HCT116 (cell line): ENCODE measurements at regions not wholly inside any gene's neighbourhood (a gene's known extent, or its start where the extent isn't known, plus 50 kb on each side); places are given as distances from the start of the nearest gene placed in this dataset.

Experiments
- ATAC-seq: fragments of 200-7000 bp; cut with Tn5 transposase; 2 replicates; pipeline ENCODE4 v1.9.1; 2020; ENCODE audit warnings: mild to moderate bottlenecking, moderate library complexity
- BruUV-seq: library from RNA; stranded (reverse); fragments of 400-500 nt; replicated peaks from 2 replicates; lab custom pipeline; 2021; lab: Mats Ljungman, UMichigan
- CTCF ChIA-PET: fragments of 300-600 bp; sonication (Branson Sonifier 250); formaldehyde crosslinking; loops from one replicate; lab custom pipeline; 2021; ENCODE audit warnings: antibody characterized with exemption; lab: Charles Lee
- POLR2A ChIA-PET: fragments of 300-600, 350-600 bp; sonication (Branson Sonifier 250); formaldehyde crosslinking; loops from one replicate; lab custom pipeline; 2021; ENCODE audit warnings: antibody characterized with exemption; lab: Charles Lee
- RAD21 ChIA-PET, 2 experiments: fragments of 300-600 bp; sonication (Branson Sonifier 250); formaldehyde crosslinking; loops; one replicate each; lab custom pipeline; 2023; ENCODE audit warnings: low total read pairs in 2 of 2; ENCODE audit not compliant: uncharacterized antibody in 2 of 2, unreplicated experiment in 2 of 2, low non-redundant PET in 1 of 2; lab: Charles Lee
- DNase-seq: peaks from one replicate; pipeline ENCODE4 v3.0.0-alpha.2; 2010; ENCODE audit warnings: low read depth, low spot score
- H2AFZ ChIP-seq: fragments of 200-600 bp; shearing (Covaris generic), sonication (generic); 2 replicates; pipeline ENCODE4 v1.6.1; 2017; ENCODE audit warnings: low read depth, mixed run types, mixed read lengths, antibody characterized with exemption, low read length; ENCODE audit not compliant: poor library complexity, severe bottlenecking
- H3K27ac ChIP-seq: 2 replicates; pipeline ENCODE4 v1.5.1; 2012; ENCODE audit warnings: low read depth, low read length
- H3K27me3 ChIP-seq: fragments of 200-600 bp; sonication (generic); 2 replicates; pipeline ENCODE4 v1.6.1; 2016; ENCODE audit warnings: mixed run types, low read length, mixed read lengths; ENCODE audit not compliant: insufficient read depth
- H3K36me3 ChIP-seq, 2 experiments: fragments of 200-500 bp in 1 of 2; fragments of 200-600 bp in 1 of 2; sonication (Bioruptor generic) in 1 of 2; sonication (generic) in 1 of 2; 2 replicates each; pipeline versions ENCODE4 v1.5.1 to v1.6.1; 2014 to 2016; ENCODE audit warnings: low read length in 2 of 2, inconsistent platforms in 1 of 2, mixed read lengths in 1 of 2, mixed run types in 1 of 2; ENCODE audit not compliant: insufficient read depth in 2 of 2, control insufficient read depth in 1 of 2
- H3K4me1 ChIP-seq, 2 experiments: fragments of 200-600 bp in 1 of 2; sonication (generic) in 1 of 2; 2 replicates each; pipeline versions ENCODE4 v1.5.1 to v1.6.1; 2012 to 2017; ENCODE audit warnings: low read length in 2 of 2, inconsistent platforms in 1 of 2, mild to moderate bottlenecking in 1 of 2, mixed read lengths in 1 of 2, mixed run types in 1 of 2, moderate library complexity in 1 of 2; ENCODE audit not compliant: insufficient read depth in 2 of 2, control insufficient read depth in 1 of 2
- H3K4me2 ChIP-seq: fragments of 200-600 bp; sonication (generic); 2 replicates; pipeline ENCODE4 v1.6.1; 2017; ENCODE audit warnings: mixed run types, low read length, mixed read lengths
- H3K4me3 ChIP-seq, 2 experiments: fragments of 200-600 bp in 1 of 2; sonication (generic) in 1 of 2; replicated peaks in 1 of 2; 2 replicates each; pipeline ENCODE4 v1.5.1; 2011 to 2016; ENCODE audit warnings: low read length in 2 of 2, control low read depth in 1 of 2, low read depth in 1 of 2, mild to moderate bottlenecking in 1 of 2, mixed read lengths in 1 of 2, mixed run types in 1 of 2
- H3K79me2 ChIP-seq: fragments of 200-600 bp; sonication (generic); 2 replicates; pipeline ENCODE4 v1.6.1; 2017; ENCODE audit warnings: mild to moderate bottlenecking, mixed run types, low read length, moderate library complexity, mixed read lengths; ENCODE audit not compliant: insufficient read depth
- H3K9ac ChIP-seq: fragments of 200-600 bp; sonication (generic); 2 replicates; pipeline ENCODE4 v1.6.1; 2016; ENCODE audit warnings: low read length, mixed read lengths
- H3K9me2 ChIP-seq: fragments of 200-600 bp; sonication (generic), shearing (Covaris generic); 2 replicates; pipeline ENCODE4 v1.6.1; 2017; ENCODE audit warnings: mixed run types, mild to moderate bottlenecking, moderate library complexity; ENCODE audit not compliant: insufficient read depth
- H3K9me3 ChIP-seq, 2 experiments: fragments of 200-500 bp in 1 of 2; fragments of 200-600 bp in 1 of 2; sonication (Bioruptor generic) in 1 of 2; sonication (generic) in 1 of 2; 2 replicates each; pipeline ENCODE4 v1.6.1; 2014 to 2017; ENCODE audit warnings: low read length in 2 of 2, mixed read lengths in 2 of 2, inconsistent platforms in 1 of 2, low read depth in 1 of 2, mild to moderate bottlenecking in 1 of 2, mixed run types in 1 of 2, moderate library complexity in 1 of 2; ENCODE audit not compliant: control insufficient read depth in 1 of 2, insufficient read depth in 1 of 2
- H4K20me1 ChIP-seq: fragments of 200-600 bp; sonication (generic), shearing (Covaris generic); 2 replicates; pipeline ENCODE4 v1.6.1; 2017; ENCODE audit warnings: mixed run types, mild to moderate bottlenecking, moderate library complexity; ENCODE audit not compliant: insufficient read depth
- CEBPB ChIP-seq: IDR thresholded peaks from 2 replicates; pipeline ENCODE4 v1.6.1; 2012; ENCODE audit warnings: low read depth
- EGR1 ChIP-seq: IDR thresholded peaks from 2 replicates; pipeline ENCODE4 v1.6.1; 2012; ENCODE audit warnings: low read depth
- EZH2 ChIP-seq: fragments of 200-600 bp; sonication (generic); IDR thresholded peaks from 2 replicates; pipeline ENCODE4 v1.6.1; 2017; ENCODE audit warnings: antibody characterized with exemption, mixed run types
- JUND ChIP-seq: IDR thresholded peaks from 2 replicates; pipeline ENCODE4 v1.6.1; 2012
- POLR2A ChIP-seq: IDR thresholded peaks from 2 replicates; pipeline ENCODE4 v1.7.0; 2011; ENCODE audit warnings: borderline replicate concordance; ENCODE audit not compliant: insufficient read depth, insufficient read length; ENCODE audit errors: extremely low read depth
- POLR2AphosphoS5 ChIP-seq: IDR thresholded peaks from 2 replicates; pipeline ENCODE4 v1.6.1; 2011; ENCODE audit warnings: mild to moderate bottlenecking, low read depth, low read length, moderate library complexity
- SP1 ChIP-seq: IDR thresholded peaks from 2 replicates; pipeline ENCODE4 v1.6.1; 2012; ENCODE audit warnings: low read depth
- YY1 ChIP-seq: IDR thresholded peaks from 2 replicates; pipeline ENCODE4 v1.6.1; 2011; ENCODE audit warnings: low read length, low read depth, moderate library complexity, mild to moderate bottlenecking; ENCODE audit not compliant: insufficient replicate concordance; ENCODE audit errors: extremely low read depth
- ZFX ChIP-seq: fragments of 450-650 bp; IDR thresholded peaks from 2 replicates; pipeline ENCODE4 v1.6.1; 2017
- intact Hi-C: fragments of 100-400 bp; cut with micrococcal nuclease; formaldehyde crosslinking; loops from 2 replicates; pipeline ENCODE4 v1.10.0; 2022
- TF ChIP-seq, protein P1 (sequence below): IDR thresholded peaks from 2 replicates; pipeline ENCODE4 v1.6.1; 2012; ENCODE audit warnings: low read depth
- TF ChIP-seq, protein P2 (sequence below): IDR thresholded peaks from 2 replicates; pipeline ENCODE4 v1.6.1; 2012

DNA sequence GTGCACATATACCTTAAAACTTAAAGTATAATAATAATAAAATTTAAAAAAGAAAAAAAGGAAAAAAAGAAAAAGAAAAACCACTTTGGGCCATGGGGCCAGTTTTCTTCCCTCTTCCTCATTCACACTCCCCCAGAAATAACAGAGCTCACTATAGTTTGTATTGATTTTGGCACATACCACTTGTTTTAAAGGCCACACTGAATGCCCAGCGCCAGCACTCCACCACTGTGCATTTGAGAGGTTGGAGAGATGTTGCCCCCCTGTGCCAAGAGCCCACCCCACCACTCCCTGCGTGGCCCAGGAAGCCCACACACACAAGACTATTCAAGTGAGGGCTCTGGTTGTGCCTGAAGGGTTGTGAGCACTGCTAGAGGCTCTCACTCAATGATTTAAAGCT, 1536.3 kb downstream of the TSPY10 start:
- CTCF ChIA-PET: no interaction called here
- DNase-seq (no peak), ATAC-seq (no peak)
- H3K4me2 ChIP-seq: no peak overlapping the region
- intact Hi-C loops: no loop called here
- H3K79me2 ChIP-seq: no peaks in the 10 kb centered on the region
- H3K4me1 ChIP-seq: no peaks in the 10 kb centered on the region
- RAD21 ChIA-PET: no interaction called here
- POLR2A ChIA-PET: no interaction called here
- no TSS peak for BruUV-seq
- H3K9me3 ChIP-seq: no peaks in the 10 kb centered on the region
- no peaks in the 10 kb centered on the region for H3K9me2 ChIP-seq
- no peak overlapping the region for H3K27ac ChIP-seq
- no peak overlapping the region for H3K4me3 ChIP-seq
- no peaks in the 10 kb centered on the region for H3K27me3 ChIP-seq
- no peaks in the 10 kb centered on the region for H3K36me3 ChIP-seq
- TF ChIP-seq SP1 (no peak), EGR1 (no peak), POLR2A (no peak), YY1 (no peak), ZFX (no peak), POLR2AphosphoS5 (no peak)
- TF ChIP-seq, protein P1, sequence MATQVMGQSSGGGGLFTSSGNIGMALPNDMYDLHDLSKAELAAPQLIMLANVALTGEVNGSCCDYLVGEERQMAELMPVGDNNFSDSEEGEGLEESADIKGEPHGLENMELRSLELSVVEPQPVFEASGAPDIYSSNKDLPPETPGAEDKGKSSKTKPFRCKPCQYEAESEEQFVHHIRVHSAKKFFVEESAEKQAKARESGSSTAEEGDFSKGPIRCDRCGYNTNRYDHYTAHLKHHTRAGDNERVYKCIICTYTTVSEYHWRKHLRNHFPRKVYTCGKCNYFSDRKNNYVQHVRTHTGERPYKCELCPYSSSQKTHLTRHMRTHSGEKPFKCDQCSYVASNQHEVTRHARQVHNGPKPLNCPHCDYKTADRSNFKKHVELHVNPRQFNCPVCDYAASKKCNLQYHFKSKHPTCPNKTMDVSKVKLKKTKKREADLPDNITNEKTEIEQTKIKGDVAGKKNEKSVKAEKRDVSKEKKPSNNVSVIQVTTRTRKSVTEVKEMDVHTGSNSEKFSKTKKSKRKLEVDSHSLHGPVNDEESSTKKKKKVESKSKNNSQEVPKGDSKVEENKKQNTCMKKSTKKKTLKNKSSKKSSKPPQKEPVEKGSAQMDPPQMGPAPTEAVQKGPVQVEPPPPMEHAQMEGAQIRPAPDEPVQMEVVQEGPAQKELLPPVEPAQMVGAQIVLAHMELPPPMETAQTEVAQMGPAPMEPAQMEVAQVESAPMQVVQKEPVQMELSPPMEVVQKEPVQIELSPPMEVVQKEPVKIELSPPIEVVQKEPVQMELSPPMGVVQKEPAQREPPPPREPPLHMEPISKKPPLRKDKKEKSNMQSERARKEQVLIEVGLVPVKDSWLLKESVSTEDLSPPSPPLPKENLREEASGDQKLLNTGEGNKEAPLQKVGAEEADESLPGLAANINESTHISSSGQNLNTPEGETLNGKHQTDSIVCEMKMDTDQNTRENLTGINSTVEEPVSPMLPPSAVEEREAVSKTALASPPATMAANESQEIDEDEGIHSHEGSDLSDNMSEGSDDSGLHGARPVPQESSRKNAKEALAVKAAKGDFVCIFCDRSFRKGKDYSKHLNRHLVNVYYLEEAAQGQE: no peak
- no peaks in the 10 kb centered on the region for H4K20me1 ChIP-seq
- H2AFZ ChIP-seq: no peak overlapping the region
- no peak overlapping the region for H3K9ac ChIP-seq

DNA sequence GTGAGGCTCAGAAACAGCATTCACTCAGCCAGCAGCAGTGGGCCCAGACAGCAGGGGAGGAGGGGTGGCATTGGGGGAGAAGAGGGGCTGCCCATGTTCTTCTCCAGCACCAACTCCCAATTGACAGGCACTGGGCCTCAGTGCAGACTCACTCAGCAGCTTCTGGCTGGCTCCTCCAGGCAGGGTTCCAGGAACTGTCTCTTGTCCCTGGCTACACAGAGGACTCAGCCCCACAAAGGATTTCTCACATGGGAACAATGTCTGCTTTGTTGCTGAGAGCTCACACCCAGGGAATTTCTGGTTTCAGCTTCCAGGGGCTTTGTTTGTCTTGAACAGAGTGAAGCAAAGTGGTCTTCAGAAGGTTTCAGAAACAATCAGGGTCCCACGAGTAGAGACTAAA, 1536.7 kb downstream of the TSPY10 start:
- ATAC-seq: no peak
- intact Hi-C loops: no loop called here
- no peaks in the 10 kb centered on the region for H3K27me3 ChIP-seq
- POLR2A ChIA-PET: no interaction called here
- H3K9me2 ChIP-seq: no peaks in the 10 kb centered on the region
- H3K4me1 ChIP-seq: no peaks in the 10 kb centered on the region
- no peaks in the 10 kb centered on the region for H4K20me1 ChIP-seq
- TF ChIP-seq EZH2 (no peak), ZFX (no peak), SP1 (no peak), CEBPB (no peak), JUND (no peak)
- TF ChIP-seq, protein P2, sequence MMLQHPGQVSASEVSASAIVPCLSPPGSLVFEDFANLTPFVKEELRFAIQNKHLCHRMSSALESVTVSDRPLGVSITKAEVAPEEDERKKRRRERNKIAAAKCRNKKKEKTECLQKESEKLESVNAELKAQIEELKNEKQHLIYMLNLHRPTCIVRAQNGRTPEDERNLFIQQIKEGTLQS: no peak
- TF ChIP-seq, all 23 proteins: peak for 0
- DNase-seq: no peak
- Histone ChIP-seq H3K9me3 (no peaks in the 10 kb centered on the region), H3K79me2 (no peaks in the 10 kb centered on the region), H2AFZ (no peak overlapping the region), H3K27ac (no peak overlapping the region), H3K9ac (no peak overlapping the region), H3K4me3 (no peak overlapping the region), H3K36me3 (no peaks in the 10 kb centered on the region), H3K4me2 (no peak overlapping the region)
- no TSS peak for BruUV-seq
- RAD21 ChIA-PET: no interaction called here
- CTCF ChIA-PET: no interaction called here
